HepG2 (cell line): ENCODE measurements at regions not wholly inside any gene's neighbourhood (a gene's known extent, or its start where the extent isn't known, plus 50 kb on each side); places are given as distances from the start of the nearest gene placed in this dataset.

Source experiments
- ATAC-seq: fragments of 200-7000 bp; cut with Tn5 transposase; 3 replicates; pipeline ENCODE4 v1.9.1; 2020; ENCODE audit warnings: mild to moderate bottlenecking, moderate library complexity
- BruUV-seq: library from RNA; stranded (reverse); fragments of 400-500 nt; replicated peaks from 2 replicates; lab custom pipeline; 2021; lab: Mats Ljungman, UMichigan
- CTCF ChIA-PET: fragments of 300-600 bp; formaldehyde crosslinking; extraction: SDS; loops from one replicate; lab custom pipeline; 2021; ENCODE audit warnings: low total read pairs, inconsistent platforms, low intra/inter-chr PET ratio; lab: Yijun Ruan, JAX
- POLR2A ChIA-PET: fragments of 350-600 bp; sonication (Branson Sonifier 250); formaldehyde crosslinking; loops from one replicate; lab custom pipeline; 2020; ENCODE audit warnings: antibody characterized with exemption, inconsistent platforms; lab: Yijun Ruan, JAX
- DNase-seq: peaks from one replicate; pipeline ENCODE4 v3.0.0-alpha.2; 2015; ENCODE audit warnings: low spot score
- FAIRE-seq: peaks from 3 replicates; lab custom pipeline; 2011; peaks lifted over from hg19 to GRCh38; lab: Jason Lieb, UNC
- H2AFZ ChIP-seq: one replicate; pipeline ENCODE4 v1.6.1; 2011; ENCODE audit warnings: low read length, inconsistent platforms
- H3K27ac ChIP-seq: fragments of 300-600 bp; 3 replicates; pipeline ENCODE4 v1.8.0; 2011; ENCODE audit warnings: mixed run types, mild to moderate bottlenecking, mixed read lengths, low read length, inconsistent platforms; ENCODE audit not compliant: insufficient read depth; ENCODE audit errors: extremely low read length
- H3K27me3 ChIP-seq, 2 experiments: fragments of 200-600 bp in 1 of 2; 2 replicates in 1 of 2; 3 replicates in 1 of 2; pipeline versions ENCODE4 v1.6.0 to v1.8.0; 2011; ENCODE audit warnings: low read length in 2 of 2, mild to moderate bottlenecking in 2 of 2, moderate library complexity in 2 of 2, inconsistent platforms in 1 of 2; ENCODE audit not compliant: insufficient read depth in 2 of 2, control insufficient read depth in 1 of 2
- H3K36me3 ChIP-seq, 2 experiments: fragments of 200-600 bp in 1 of 2; replicated peaks in 1 of 2; 2 replicates in 1 of 2; 3 replicates in 1 of 2; pipeline versions ENCODE4 v1.5.1 to v1.8.0; 2011; ENCODE audit warnings: low read length in 2 of 2, inconsistent platforms in 1 of 2; ENCODE audit not compliant: insufficient read depth in 2 of 2, control insufficient read depth in 1 of 2
- H3K4me1 ChIP-seq: 2 replicates; pipeline ENCODE4 v1.5.1; 2012; ENCODE audit warnings: low read length, inconsistent platforms; ENCODE audit not compliant: insufficient read depth
- H3K4me2 ChIP-seq: 2 replicates; pipeline ENCODE4 v1.6.0; 2011; ENCODE audit warnings: low read depth, low read length, inconsistent platforms
- H3K4me3 ChIP-seq, 3 experiments: fragments of 200-600 bp in 1 of 3; sonication (generic), shearing (Covaris generic) in 1 of 3; replicated peaks in 1 of 3; 2 replicates each; pipeline ENCODE4 v1.5.1; 2011 to 2016; ENCODE audit warnings: low read length in 3 of 3, inconsistent platforms in 2 of 3, low read depth in 2 of 3, mild to moderate bottlenecking in 2 of 3, control low read depth in 1 of 3, mixed read lengths in 1 of 3; ENCODE audit not compliant: insufficient read depth in 1 of 3
- H3K79me2 ChIP-seq: one replicate; pipeline ENCODE4 v1.6.1; 2011; ENCODE audit warnings: low read length, inconsistent platforms; ENCODE audit not compliant: insufficient read depth
- H3K9ac ChIP-seq: 2 replicates; pipeline ENCODE4 v1.6.0; 2011; ENCODE audit warnings: mild to moderate bottlenecking, low read depth, low read length, inconsistent platforms; ENCODE audit not compliant: insufficient read depth
- H3K9me3 ChIP-seq: 2 replicates; pipeline ENCODE4 v1.5.1; 2012; ENCODE audit warnings: mild to moderate bottlenecking, low read length
- H4K20me1 ChIP-seq: 2 replicates; pipeline ENCODE4 v1.6.0; 2011; ENCODE audit warnings: inconsistent platforms, mild to moderate bottlenecking, low read length, moderate library complexity; ENCODE audit not compliant: insufficient read depth
- ATF5 ChIP-seq: sonication (generic); formaldehyde crosslinking; IDR thresholded peaks from 2 replicates; pipeline ENCODE4 v1.4.0; 2020; ENCODE audit warnings: mild to moderate bottlenecking, low read depth, missing genetic modification reagents
- ATF7 ChIP-seq, 2 experiments: fragments of 450-650 bp in 1 of 2; sonication (generic) in 1 of 2; formaldehyde crosslinking in 1 of 2; IDR thresholded peaks; 2 replicates each; pipeline versions ENCODE4 v1.4.0 to v1.6.1; 2016 to 2020; ENCODE audit warnings: antibody characterized with exemption in 1 of 2, mild to moderate bottlenecking in 1 of 2, missing genetic modification reagents in 1 of 2
- CAMTA2 ChIP-seq: sonication (generic); formaldehyde crosslinking; IDR thresholded peaks from 2 replicates; pipeline ENCODE4 v1.4.0; 2020; ENCODE audit warnings: mild to moderate bottlenecking, missing genetic modification reagents, borderline replicate concordance
- CCDC6 ChIP-seq: sonication (generic); formaldehyde crosslinking; IDR thresholded peaks from 2 replicates; pipeline ENCODE4 v1.8.1; 2022; ENCODE audit warnings: mild to moderate bottlenecking, missing genetic modification reagents, moderate library complexity
- CREB1 ChIP-seq, 2 experiments: fragments of 450-650 bp in 1 of 2; IDR thresholded peaks; 2 replicates each; pipeline ENCODE4 v1.6.1; 2016 to 2017; ENCODE audit warnings: control low read depth in 1 of 2, mild to moderate bottlenecking in 1 of 2, missing compliant biosample characterization in 1 of 2, missing genetic modification characterization in 1 of 2
- CREBL2 ChIP-seq: sonication (generic); formaldehyde crosslinking; IDR thresholded peaks from 2 replicates; pipeline ENCODE4 v1.8.1; 2023; ENCODE audit warnings: missing genetic modification reagents, mild to moderate bottlenecking, borderline replicate concordance
- FLYWCH1 ChIP-seq: sonication (generic); formaldehyde crosslinking; IDR thresholded peaks from 2 replicates; pipeline ENCODE4 v1.8.1; 2023; ENCODE audit warnings: mild to moderate bottlenecking, missing genetic modification reagents
- FOXC1 ChIP-seq: sonication (generic); formaldehyde crosslinking; IDR thresholded peaks from 2 replicates; pipeline ENCODE4 v1.8.0; 2022; ENCODE audit warnings: mild to moderate bottlenecking, missing genetic modification reagents, borderline replicate concordance
- HNRNPL ChIP-seq: fragments of 200-400 bp; formaldehyde crosslinking; IDR thresholded peaks from 2 replicates; pipeline ENCODE4 v1.6.1; 2017; ENCODE audit warnings: mild to moderate bottlenecking, low read depth, low read length
- KAT7 ChIP-seq: IDR thresholded peaks from 2 replicates; pipeline ENCODE4 v1.6.1; 2018; ENCODE audit warnings: borderline replicate concordance, missing compliant biosample characterization
- MBNL3 ChIP-seq: fragments of 250-450 bp; sonication (Bioruptor Pico); conservative IDR thresholded peaks from 2 replicates; pipeline ENCODE4 v1.8.0; 2022; ENCODE audit warnings: mild to moderate bottlenecking, inconsistent platforms
- ZGPAT ChIP-seq: IDR thresholded peaks from 2 replicates; pipeline ENCODE4 v1.6.1; 2016; ENCODE audit warnings: mild to moderate bottlenecking
- ZNF142 ChIP-seq: sonication (generic); formaldehyde crosslinking; IDR thresholded peaks from 2 replicates; pipeline ENCODE4 v1.4.0; 2020; ENCODE audit warnings: missing genetic modification reagents
- WGBS: methylation state at CpG from one replicate; pipeline ENCODE4 v1.1.6; 2017; ENCODE audit warnings: low lambda C conversion rate; 5-methylcytosine and 5-hydroxymethylcytosine counted together
- in situ Hi-C: cut with HindIII; loops from 2 replicates; pipeline ENCODE4 v1.10.0; 2017; ENCODE audit warnings: low pct_unique_long_range_greater_than_20kb; ENCODE audit not compliant: extremely low pct_ligation_motif_present
- intact Hi-C: fragments of 100-400 bp; cut with micrococcal nuclease; formaldehyde crosslinking; loops from one replicate; pipeline ENCODE4 v1.10.0; 2022; ENCODE audit not compliant: unreplicated experiment

- Histone ChIP-seq H3K79me2 (no peaks in the 10 kb centered on the region), H3K27ac (no peak overlapping the region), H3K9ac (no peak overlapping the region), H3K4me3 (no peak overlapping the region), H3K4me1 (peaks cover 2% of the 10 kb centered on the region), H4K20me1 (no peaks in the 10 kb centered on the region), H3K36me3 (no peaks in the 10 kb centered on the region), H2AFZ (no peak overlapping the region), H3K4me2 (no peak overlapping the region), H3K9me3 (no peaks in the 10 kb centered on the region), H3K27me3 (no peaks in the 10 kb centered on the region; a peak in 2 of 5 replicates)
- no TSS peak for BruUV-seq
- ChIA-PET CTCF (no interaction called here), POLR2A (no interaction called here)
- TF ChIP-seq MBNL3 (CRISPR knock-in tag) (no peak), CREB1 (IDR thresholded peaks at IDR 0.05) (peak; percentile 66), CREB1 (CRISPR knock-in tag; IDR thresholded peaks at IDR 0.05) (no peak), CAMTA2 (CRISPR knock-in tag) (no peak), HNRNPL (no peak), KAT7 (no peak), ATF7 (IDR thresholded peaks at IDR 0.05) (peak; percentile 85), ATF7 (CRISPR knock-in tag; IDR thresholded peaks at IDR 0.05) (no peak), ZNF142 (CRISPR knock-in tag) (no peak), CREBL2 (CRISPR knock-in tag) (no peak), ZGPAT (CRISPR knock-in tag) (no peak), ATF5 (CRISPR knock-in tag) (no peak), FOXC1 (CRISPR knock-in tag) (no peak), CCDC6 (CRISPR knock-in tag) (no peak), FLYWCH1 (CRISPR knock-in tag) (no peak)
- in situ Hi-C loops (no loop called here), intact Hi-C loops (no loop called here)
- 60% methylated on average over 1 of the region's 2 CpGs for WGBS
- no peak for FAIRE-seq
- ATAC-seq: no peak
- no peak for DNase-seq
Measured at GRCh38 chr2:11919953-11920352, 173.5 kb downstream of the LPIN1 start.
